Right lobe of liver (tissue), 4 donors: ENCODE measurements at regions not wholly inside any gene's neighbourhood (a gene's known extent, or its start where the extent isn't known, plus 50 kb on each side); places are given as distances from the start of the nearest gene placed in this dataset.

Experiments used
- CTCF ChIP-seq, 4 donors: fragments of 200-600 bp in 3 of 4; fragments of 450-650 bp in 1 of 4; IDR thresholded peaks; one replicate each; pipeline versions ENCODE4 v1.5.1 to v1.8.0; 2016 to 2022; ENCODE audit warnings: antibody characterized with exemption in 4 of 4, mild to moderate bottlenecking in 2 of 4
- POLR2A ChIP-seq: fragments of 450-650 bp; IDR thresholded peaks from one replicate; pipeline ENCODE4 v1.6.1; 2017; ENCODE audit warnings: antibody characterized with exemption, mild to moderate bottlenecking
- donor health status: DM: no; HTN: no; CAD: no.
- donor health status: DM: no; HTN: no; CAD: no.
- donor health status: DM: no; HTN: yes; CAD: no.

DNA sequence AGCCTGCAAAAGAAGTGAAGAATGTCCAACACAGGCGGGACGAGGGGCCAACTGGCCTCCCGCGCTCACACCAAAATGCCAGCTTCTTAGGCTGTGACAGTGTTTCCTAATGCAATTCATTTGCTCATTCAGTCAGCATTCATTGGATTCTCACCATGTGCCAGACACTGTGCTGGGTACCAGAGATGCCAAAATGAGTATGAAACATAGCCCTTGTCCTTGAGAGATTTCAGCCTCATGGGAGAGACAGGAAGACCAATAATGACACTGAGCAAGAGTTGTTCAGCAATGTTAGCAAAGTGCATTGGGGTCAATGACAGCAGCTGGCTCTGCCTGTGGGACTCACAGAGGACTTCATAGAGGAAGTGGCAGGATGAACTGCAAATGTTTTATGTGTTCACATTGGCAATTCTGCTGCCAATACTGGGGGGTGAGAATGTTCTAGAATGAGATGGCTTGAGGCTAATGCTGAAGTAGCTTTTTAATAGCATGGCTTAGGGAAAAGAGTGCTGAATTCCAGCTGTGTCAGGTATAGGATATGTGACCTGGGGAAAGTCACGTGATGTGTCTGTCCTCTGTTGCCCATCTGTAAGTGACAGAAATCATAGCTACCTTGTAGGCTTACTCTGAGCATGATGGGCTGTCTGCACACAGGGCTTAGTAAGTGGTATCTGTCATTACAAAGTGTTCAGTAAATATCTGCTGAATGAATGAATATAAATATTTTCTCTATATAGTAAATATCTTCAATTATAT, 58.3 kb upstream of the KIF26B start:
- TF ChIP-seq CTCF (IDR thresholded peaks at IDR 0.05) = no peak
- no peak for TF ChIP-seq POLR2A
